HG02885 (cell line): ENCODE measurements at regions not wholly inside any gene's neighbourhood (a gene's known extent, or its start where the extent isn't known, plus 50 kb on each side); places are given as distances from the start of the nearest gene placed in this dataset.
"Not testable (repeated sequence)": the region's sequence is repeated elsewhere in the genome, so short reads cannot be mapped to it uniquely, and the experiment has no call there.

Experiments used
- ATAC-seq: cut with Tn5 transposase; IDR thresholded peaks from one replicate; pipeline ENCODE4 v1.9.1; 2021; ENCODE audit warnings: mild to moderate bottlenecking; ENCODE audit not compliant: unreplicated experiment, poor library complexity

DNA sequence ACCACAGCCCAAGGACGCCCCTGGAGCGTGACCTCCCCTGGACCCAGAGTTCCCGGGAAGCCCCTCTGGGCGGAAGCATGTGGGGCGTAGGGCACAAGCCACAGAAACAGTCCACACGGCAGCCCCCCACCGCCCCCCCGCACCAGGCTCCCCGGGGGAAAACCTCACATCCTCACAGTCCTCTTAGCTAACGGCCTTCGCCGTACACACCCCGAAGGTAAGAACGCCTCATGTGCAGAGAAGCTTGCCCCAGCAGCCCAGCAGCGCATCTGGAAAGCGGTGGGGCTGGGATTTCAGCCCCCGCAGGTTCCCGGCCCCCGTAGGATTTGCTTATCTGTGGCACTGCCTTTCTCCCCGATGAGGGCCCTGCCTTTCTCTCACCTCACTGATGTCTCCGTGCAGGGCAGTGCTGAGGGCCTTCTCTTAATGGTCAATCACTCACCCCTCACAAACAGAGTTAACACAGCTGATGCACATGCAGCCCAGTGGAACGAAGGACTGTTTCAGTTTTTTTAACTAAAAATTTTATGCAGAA is 309.2 kb downstream of the BRD1 start:
- ATAC-seq, result no peak

DNA sequence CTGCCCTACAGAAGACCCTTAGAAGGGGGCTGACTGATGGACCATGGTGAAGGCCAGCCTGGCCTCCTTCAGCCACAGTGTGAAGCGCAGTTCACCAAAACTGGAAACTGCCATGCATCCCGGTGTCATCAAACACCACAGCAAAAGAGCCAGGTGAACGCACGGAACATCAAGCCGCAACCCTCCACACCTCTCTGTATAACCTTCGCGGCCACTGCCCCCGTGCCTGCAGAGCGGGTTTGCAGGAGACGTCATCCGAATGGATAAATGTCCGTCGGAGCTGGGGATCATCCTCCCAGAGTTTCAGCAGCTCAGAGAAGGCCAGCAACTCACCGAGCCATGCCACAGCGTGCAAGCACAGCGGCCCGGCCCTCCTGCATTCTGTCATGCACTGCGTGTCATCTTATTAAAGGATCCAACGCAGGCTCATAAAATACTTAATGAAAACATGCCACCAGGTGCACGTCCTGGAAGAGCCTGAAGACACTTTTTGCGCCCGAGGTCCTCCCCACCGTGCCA is 309.9 kb downstream of the BRD1 start:
- ATAC-seq, result no peak

DNA sequence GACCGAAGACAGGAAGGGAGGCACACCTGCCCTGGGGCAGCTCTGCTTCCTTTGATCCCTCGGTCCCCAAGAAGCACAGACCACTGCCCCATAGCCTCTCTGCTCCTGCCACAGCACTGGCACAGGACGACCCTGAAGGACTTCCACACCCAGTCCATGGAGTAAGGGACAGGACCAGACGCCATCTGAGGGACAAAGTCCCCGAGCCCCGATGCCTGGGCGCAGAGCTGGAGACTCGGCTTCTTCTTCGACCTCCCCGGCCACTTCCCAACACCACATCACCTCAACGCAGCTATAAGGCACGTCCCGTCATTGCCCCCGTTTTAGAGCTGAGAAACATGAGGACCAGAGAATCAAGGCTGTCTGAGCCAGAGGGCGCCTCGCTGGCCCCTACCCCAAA is 310.5 kb downstream of the BRD1 start:
- no peak for ATAC-seq

DNA sequence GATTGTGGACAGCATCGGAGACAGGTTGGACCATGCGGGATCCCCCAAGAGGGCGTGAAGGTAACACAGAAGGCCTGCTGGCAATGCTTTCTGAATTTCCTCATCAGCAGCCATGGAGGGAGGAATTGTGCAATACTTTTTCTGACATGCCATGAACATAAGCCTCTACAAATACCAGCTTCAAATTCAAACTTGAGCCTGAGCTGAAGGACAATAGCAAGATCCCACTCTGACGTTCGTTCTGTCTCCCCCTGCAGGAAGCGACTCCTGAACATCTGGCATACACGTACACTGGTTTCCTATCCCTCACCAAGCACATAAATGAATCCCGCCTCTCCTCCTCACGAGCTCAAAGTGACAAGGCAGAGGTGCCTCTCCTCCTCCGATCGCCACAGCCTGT is 312.2 kb downstream of the BRD1 start:
- ATAC-seq, result no peak

DNA sequence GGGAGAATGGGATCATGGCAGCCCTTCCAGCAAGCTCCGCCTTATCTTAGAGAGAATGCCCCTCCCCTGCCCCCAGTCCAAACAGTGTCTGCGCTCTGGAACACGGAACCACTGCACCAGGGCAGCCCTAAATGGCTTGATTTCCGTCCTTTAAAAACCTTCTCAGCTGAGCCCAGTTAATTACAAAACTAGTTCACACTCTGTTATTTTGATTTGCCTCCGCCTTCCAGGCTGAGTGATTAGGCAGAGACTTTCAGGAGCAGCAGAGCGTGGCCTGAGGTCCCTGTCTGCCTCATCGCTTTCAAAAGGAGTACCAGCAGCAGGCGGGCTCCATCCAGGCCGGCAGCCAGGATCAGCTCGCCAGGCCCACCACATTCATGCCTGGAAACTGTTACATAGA is 313.0 kb downstream of the BRD1 start:
- ATAC-seq, result no peak

DNA sequence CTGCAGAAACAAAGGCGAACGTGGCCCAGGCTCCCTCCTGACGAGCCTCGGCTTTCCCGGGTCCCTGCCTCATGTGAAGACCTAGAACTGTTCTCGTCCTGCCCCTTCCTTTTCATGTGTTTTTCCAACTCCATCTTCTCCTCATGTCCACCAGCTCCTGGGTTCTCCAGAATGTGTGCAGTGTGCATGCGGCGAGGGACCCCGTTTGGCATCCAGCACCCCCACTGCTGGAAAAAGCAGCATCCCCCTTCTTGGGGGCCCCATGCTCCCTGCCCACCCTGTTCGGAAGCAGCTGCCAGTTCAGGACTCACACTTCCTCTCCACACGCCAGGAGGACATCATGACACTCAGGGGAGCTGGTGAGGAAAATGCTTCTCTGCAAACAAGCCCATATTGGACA is 313.5 kb downstream of the BRD1 start:
- no peak for ATAC-seq

DNA sequence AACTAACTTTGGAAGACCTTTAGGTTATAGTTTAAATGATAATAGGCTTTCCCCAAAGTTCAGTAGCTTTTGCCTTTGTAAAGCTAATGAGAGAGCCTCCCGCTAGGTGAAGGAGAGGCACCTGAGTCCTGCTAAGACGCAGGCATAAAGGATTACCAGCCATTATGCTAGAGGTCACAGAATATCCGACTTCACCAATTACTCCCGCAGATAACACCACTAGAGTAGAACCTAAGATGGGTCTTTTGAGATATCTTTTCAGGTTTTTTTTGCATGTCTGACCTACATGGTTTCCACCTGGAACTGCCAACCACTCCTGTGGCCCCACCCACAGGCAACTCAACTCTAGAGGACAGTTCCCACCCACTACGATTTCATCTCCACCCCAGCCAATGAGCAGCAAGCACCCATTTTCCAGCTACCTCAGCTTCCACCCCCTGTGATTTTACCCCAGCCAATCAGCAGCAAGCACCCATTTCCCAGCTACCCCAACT is 314.3 kb downstream of the BRD1 start:
- ATAC-seq, result no peak

DNA sequence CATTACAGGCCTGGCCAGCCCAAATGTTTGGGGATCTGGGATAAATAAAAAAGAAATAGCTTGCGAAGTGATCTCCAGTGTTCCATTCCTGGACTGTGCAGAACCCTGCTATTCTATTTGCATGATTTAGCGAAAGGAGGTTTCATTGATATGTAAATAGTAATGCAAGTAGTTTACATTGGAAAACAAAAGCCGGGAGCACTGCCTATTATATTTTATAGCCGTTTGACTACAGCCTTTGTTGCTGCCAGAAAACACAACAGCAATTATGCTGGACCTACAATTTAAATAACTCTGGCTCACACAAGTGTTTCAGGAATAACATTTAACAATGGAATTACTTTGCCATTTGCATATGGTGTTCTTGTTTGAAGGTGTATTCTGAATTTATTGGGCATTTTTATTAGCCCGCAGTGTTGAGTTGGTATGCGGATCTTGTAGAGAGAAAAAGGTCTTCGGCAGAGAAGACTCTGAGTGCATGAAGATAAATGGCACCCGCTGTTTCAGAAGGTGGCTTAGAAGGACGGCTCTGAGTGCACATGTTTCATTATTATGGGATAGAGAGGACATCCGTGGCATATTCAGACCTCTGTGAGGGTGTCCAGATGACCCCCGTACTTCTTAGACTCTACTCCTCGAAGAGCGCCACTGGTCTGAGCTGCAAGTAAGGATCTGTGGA is 315.0 kb downstream of the BRD1 start:
- no peak for ATAC-seq

DNA sequence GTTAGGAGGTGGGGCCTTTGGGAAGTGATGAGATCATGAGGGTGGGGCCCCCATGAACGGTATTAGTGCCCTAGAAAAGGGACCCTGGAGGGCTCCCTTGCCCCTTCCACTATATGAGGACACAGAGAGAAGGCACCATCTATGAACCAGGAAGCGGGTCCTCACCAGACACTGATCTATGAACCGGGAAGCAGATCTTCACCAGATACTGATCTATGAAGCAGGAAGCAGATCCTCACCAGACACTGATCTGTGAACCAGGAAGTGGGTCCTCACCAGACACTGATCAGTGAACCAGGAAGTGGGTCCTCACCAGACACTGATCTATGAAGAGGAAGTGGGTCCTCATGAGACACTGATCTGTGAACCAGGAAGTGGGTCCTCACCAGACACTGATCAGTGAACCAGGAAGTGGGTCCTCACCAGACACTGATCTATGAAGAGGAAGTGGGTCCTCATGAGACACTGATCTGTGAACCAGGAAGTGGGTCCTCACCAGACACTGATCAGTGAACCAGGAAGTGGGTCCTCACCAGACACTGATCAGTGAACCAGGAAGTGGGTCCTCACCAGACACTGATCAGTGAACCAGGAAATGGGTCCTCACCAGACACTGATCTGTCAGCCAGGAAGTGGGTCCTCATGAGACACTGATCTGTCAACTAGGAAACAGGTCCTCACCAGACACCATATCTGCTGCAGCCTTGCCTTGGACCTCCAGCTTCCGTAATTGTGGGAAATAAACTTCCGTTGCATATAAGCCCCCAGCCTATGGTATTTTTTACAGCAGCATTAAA is 316.1 kb downstream of the BRD1 start:
- not testable (repeated sequence) for ATAC-seq

DNA sequence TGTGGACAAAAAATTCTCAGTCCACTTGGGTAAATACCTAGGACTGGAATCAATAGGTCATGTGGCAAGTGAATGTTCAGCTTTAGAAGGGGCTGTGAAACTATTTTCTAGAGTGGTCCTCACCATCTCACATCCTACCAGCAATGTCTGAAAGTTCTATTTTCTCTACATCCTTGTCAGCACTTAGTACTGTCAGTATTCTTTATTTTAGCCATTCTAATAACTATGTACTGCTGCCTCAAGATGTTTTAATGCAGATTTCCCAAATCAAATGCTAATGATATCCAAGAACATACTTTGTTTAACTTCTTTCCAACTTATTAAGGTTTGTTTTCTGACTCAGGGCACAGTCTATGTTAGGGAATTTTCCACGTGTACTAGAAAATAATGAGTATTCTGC is 317.0 kb downstream of the BRD1 start:
- ATAC-seq, result no peak

DNA sequence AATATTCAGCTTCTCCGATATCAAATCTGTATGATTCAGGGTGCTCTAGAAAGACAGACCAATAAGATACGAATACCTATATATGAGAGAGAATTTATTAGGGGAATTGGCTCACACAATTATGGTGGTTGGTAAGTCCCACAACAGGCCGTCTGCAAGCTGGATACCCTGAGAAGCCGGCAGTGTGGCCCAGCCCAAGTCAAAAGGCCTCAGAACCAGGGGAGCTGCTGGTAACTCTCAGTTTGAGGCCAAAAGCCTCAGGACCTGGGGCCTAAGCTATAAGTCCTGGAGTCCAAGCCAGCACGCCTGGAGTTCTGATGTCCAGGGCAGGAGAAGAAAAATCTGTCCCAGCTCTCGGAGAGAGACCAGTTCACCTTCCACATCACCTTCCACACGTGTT is 318.7 kb downstream of the BRD1 start:
- ATAC-seq, result no peak

DNA sequence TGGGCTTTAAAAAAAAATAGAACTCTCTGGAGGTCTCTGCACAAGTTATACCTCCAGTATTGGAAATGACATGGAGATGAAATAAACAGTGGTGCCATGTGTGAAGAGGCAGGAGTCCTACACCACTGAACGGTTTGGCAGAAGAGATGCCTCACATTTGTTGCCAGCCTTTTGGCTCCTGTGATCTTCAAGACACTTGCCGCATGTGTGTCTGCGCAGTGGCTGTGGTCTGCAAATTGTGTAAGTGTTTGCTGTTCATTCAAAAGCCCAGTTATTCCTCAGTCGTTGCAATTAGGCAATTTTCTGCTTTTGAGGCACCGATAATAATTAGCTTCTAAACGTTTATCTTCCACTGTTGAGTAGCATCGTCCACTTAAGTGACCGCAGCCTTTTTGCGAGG is 319.1 kb downstream of the BRD1 start:
- no peak for ATAC-seq

DNA sequence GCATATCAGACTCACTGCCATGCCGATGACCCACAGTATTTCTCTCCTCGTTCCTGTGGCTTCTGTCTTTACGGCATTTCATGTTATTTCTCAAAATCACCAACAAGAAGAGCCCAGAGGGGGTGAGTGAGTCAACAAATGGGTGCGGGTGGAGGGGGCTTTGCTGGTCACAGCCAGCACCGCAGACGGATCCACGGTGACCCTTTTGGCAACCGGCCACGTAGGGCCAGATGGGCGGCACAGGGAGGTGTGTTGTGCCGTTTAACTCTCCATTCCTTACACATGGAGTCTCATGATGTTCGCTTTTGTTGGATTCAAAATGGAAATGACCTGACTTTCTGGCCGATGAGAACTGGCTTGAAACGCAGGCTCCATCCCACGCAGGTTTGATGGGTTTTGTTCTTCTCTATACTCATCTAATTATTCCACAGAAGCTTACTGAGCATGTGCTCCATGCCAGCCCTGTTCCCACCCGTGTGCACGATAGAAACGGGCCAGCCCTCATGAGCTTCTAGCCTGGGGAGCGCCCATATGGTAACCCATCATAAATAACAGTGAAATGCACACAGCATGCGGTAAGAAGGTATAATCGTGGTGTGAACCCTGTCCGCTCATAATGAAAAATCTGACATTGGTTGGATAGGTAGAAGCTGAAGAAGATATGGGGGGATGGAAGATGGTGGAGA is 319.9 kb downstream of the BRD1 start:
- no peak for ATAC-seq

DNA sequence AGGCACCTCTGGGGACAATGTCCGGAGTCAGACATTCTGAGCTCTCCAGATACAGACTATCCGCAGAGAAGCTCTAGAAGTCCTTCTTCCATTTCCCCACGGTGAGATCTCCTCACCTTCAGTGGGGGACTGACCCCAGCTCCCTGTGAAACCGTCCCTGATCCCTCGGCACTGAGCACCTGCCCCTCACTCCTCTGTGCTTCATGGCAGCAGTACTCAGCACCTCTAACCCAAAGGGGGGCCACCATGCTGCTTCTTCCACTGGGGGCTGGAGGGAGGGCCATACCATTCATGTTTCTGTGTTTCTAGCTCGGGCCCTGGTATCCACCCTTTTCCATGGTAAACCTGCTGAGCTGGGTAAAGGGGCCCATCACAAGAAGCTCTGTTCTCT is 321.7 kb downstream of the BRD1 start:
- ATAC-seq, result no peak

DNA sequence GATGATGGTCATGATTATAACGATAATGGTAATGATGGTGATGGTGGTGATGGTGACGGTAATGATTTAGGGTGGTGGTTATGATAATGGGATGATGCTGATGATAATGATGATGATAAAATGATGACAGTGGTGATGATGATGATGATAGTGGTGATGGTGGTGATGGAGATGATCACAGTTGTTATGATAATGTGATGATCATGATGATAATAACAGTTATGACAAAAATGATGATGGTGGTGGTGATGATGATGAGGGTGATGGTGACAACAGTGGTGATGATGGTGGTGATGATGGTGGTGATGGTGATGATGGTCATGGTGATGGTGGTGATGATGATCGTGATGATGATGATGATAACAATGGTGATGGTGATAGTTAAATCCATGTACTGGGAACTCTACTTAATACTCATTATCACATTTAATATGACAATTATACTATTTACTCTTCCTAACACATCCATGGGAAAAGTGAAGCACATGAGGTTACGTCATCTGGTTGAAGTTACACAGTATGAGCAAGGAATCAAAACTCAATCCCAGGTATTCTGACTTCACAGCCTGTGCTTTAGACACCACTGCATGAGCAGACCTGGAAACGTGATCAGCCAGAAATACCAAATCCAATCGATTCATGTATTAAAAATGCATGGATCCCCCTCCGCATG is 322.2 kb downstream of the BRD1 start:
- no peak for ATAC-seq

DNA sequence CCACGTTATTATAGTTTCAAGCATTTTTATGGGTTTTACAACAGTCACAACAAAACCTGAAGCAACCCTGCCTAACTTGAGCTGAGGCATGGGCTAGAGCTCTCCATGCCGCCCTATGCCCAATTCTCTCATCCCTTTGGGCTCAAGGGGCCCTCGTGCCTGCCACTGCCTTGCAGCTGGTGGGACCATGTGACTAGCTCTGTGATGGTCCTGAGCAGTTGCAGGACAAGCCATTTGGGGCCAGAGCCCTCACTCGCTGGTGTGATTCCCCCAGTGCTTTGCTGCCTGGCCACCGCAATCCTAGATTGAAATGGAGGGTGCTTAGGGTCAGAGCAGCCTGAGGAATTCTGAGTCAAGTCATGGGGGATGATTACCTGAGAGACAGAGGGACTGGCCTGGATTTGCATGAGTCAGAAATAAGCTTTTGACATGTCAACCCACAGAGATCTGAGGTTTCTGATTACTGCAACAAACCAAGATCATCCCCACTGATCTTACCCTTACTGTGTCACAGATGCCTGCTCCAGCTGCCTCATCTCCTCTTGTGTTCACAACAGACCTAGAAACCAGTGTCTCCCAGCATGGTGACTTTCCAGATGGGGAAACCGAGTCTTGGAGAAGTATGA is 323.7 kb downstream of the BRD1 start:
- no peak for ATAC-seq

DNA sequence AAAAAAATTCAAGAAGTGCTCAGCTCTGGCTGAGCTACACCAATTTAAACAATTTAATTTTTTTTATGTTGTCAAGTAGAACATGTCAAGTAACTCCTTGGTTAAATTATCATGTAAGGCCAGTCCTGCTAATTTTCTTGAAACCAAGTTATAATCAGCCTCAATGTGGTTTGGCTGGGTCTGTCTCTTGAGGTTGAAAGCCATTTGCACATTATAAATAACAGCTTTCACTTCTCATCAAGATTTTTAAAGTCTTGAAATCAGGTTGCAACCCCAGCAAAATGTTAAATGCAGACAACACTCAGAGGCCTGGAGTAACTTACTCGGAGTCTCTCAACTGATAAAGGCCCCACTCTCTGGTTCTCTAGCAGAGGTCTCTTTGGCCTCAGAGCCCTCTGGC is 324.4 kb downstream of the BRD1 start:
- no peak for ATAC-seq

DNA sequence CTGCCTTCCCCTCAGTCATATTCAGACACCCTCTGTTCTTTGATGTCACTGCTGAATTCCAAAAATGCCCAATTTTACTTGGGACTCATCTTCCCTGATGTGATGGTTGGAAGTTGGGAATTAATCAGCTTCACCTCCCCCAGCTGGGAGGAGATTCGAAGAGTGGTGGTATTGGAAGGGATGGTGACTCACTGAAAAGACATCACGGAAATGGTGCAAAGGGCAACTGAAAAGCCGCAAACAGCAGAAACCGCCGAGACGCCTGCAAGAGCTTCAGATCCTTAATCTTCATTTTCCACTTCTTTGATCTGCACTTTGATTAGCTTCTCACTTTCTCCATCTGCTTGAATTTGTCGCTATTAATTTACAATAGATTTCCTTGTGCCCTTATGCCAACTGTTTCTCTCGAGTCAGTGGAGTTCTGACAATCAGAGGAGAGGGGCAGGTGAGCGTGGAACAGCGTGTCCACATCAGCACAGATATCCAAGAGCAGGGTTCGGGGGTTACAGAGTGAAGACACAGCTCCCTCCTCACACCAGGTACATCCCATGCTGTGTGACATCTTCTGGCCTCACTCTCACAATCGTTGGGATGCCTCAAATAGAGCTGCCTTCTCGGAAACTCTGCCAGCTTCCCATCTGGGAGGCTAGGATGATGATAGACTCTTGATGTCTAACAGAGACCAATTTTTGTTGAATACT is 325.4 kb downstream of the BRD1 start:
- ATAC-seq, result no peak

DNA sequence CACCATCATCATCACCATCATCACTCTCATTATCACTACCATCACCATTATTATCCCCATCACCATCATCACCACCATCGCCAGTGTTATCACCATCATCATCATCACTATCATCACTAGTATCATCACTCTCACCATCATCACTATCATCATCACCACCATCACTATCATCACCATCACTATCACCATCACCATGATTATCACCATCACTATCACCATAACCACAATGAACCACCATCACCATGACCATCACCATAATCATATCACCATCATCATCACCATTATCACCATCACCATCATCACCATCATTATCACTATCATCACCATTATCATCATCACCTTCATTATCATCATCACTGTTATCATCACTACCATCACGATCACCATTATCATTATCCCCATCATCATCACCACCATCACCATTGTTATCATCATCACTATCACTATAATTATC is 326.7 kb downstream of the BRD1 start:
- ATAC-seq, result no peak
